HEK293T (cell line): ENCODE measurements at regions not wholly inside any gene's neighbourhood (a gene's known extent, or its start where the extent isn't known, plus 50 kb on each side); places are given as distances from the start of the nearest gene placed in this dataset.

Source experiments
- BHLHE40 ChIP-seq: fragments of 450-650 bp; IDR thresholded peaks from 2 replicates; pipeline ENCODE4 v1.6.1; 2016; ENCODE audit warnings: mild to moderate bottlenecking, moderate library complexity, borderline replicate concordance
- CTBP1 ChIP-seq: fragments of 450-650 bp; IDR thresholded peaks from 2 replicates; pipeline ENCODE4 v1.6.1; 2016; ENCODE audit warnings: borderline replicate concordance
- ELF4 ChIP-seq: fragments of 450-650 bp; IDR thresholded peaks from 2 replicates; pipeline ENCODE4 v1.6.1; 2017; ENCODE audit warnings: antibody characterized with exemption
- FOXM1 ChIP-seq: fragments of 450-650 bp; IDR thresholded peaks from 2 replicates; pipeline ENCODE4 v1.6.1; 2017; ENCODE audit warnings: mild to moderate bottlenecking, borderline replicate concordance
- HDGF ChIP-seq: fragments of 450-650 bp; IDR thresholded peaks from 2 replicates; pipeline ENCODE4 v1.6.1; 2017; ENCODE audit warnings: antibody characterized with exemption, borderline replicate concordance
- SP1 ChIP-seq: fragments of 450-650 bp; IDR thresholded peaks from 2 replicates; pipeline ENCODE4 v1.6.1; 2017
- SUZ12 ChIP-seq: fragments of 450-650 bp; IDR thresholded peaks from 2 replicates; pipeline ENCODE4 v1.6.1; 2016; ENCODE audit warnings: mild to moderate bottlenecking
- TARDBP ChIP-seq: fragments of 450-650 bp; IDR thresholded peaks from 2 replicates; pipeline ENCODE4 v1.6.1; 2016
- ZNF384 ChIP-seq: fragments of 450-650 bp; IDR thresholded peaks from 2 replicates; pipeline ENCODE4 v1.6.1; 2016

DNA sequence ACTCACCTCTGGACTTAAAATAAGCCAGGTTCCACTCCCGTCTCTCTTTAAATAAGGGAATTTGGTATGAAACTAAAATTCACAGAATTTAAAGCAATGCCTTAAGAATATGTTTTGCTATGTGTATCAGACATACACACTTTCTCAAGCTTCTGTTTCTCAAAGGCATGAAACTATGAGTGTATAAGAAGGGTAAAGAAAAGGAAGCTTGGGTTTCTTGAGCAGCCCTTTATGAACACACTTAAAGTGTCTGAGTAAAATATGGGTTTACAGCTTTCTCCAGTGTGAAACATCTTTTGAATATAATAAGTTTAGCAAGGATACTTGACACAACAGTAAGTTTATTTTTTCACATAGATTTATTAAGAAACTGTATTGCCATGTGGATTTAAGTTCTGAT, 370.5 kb downstream of the TMA16 start:
- TF ChIP-seq TARDBP (no peak), ELF4 (no peak), BHLHE40 (no peak), SP1 (no peak), CTBP1 (no peak), ZNF384 (no peak), FOXM1 (no peak), HDGF (no peak), SUZ12 (no peak)
